ENCODE measurements at regions not wholly inside any gene's neighbourhood (a gene's known extent, or its start where the extent isn't known, plus 50 kb on each side); places are given as distances from the start of the nearest gene placed in this dataset.
"Not testable (repeated sequence)": the region's sequence is repeated elsewhere in the genome, so short reads cannot be mapped to it uniquely, and the experiment has no call there.

DNA sequence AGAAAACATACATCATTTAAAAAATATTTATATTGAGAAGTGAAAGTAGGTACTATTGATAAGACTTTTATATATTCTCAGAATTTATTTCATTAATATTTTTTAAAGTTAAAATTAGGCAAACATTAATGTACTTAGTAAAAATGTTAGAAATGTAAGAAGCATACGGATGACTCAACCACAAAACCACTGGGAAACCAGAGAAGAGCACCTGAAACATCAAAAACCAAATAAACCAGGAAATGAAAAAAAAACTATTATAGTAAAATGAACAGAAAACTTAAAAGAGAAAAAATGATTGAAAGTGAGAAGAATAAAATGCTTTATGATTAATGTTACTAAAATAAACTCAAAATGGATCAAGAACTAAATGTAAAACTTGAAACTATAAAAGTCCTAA, 233.2 kb upstream of the DAB2 start:
- intact Hi-C loops (cut with micrococcal nuclease), result no loop called here
- DNase-seq (ENCODE audit: unreplicated experiment), result no peak
- CTCF ChIA-PET, result no interaction called here
- Mint-ChIP-seq H3K9me3 (ENCODE audit: unreplicated experiment) (no peaks in the 10 kb centered on the region), H3K27me3 (ENCODE audit: insufficient read depth, unreplicated experiment) (no peaks in the 10 kb centered on the region), H3K36me3 (ENCODE audit: insufficient read depth, unreplicated experiment) (no peaks in the 10 kb centered on the region), H3K4me3 (ENCODE audit: unreplicated experiment) (no peak overlapping the region), H3K4me1 (ENCODE audit: insufficient read depth, unreplicated experiment) (peaks cover 20% of the 10 kb centered on the region), H3K27ac (ENCODE audit: low read depth, unreplicated experiment) (no peak overlapping the region)
- TF ChIP-seq, protein P1, sequence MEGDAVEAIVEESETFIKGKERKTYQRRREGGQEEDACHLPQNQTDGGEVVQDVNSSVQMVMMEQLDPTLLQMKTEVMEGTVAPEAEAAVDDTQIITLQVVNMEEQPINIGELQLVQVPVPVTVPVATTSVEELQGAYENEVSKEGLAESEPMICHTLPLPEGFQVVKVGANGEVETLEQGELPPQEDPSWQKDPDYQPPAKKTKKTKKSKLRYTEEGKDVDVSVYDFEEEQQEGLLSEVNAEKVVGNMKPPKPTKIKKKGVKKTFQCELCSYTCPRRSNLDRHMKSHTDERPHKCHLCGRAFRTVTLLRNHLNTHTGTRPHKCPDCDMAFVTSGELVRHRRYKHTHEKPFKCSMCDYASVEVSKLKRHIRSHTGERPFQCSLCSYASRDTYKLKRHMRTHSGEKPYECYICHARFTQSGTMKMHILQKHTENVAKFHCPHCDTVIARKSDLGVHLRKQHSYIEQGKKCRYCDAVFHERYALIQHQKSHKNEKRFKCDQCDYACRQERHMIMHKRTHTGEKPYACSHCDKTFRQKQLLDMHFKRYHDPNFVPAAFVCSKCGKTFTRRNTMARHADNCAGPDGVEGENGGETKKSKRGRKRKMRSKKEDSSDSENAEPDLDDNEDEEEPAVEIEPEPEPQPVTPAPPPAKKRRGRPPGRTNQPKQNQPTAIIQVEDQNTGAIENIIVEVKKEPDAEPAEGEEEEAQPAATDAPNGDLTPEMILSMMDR (IDR thresholded peaks at IDR 0.05; ENCODE audit: unreplicated experiment), result no peak
- BruUV-seq (replicated peaks), result no TSS peak
- POLR2A ChIA-PET, result no interaction called here

DNA sequence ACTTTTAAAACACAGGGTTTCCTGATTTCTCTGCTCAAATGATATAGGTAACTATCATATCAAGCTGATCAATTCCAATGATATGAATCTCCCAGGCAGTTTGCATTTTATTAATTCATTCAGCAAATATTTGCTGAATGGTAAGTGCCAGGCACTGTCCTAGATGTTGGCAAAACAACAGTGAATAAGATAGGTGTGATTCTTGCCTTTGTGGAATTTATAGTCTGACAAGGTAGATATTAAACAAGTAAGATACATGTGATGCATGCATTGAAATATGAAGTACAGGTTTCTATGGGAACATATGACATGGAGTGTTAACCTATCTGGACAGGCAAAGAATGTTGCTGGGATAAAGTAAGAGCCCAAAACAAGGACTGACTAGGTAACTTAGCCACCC, 231.8 kb upstream of the DAB2 start:
- H3K27ac Mint-ChIP-seq (ENCODE audit: low read depth, unreplicated experiment), result no peak overlapping the region
- ChIA-PET CTCF (interaction anchor here (0.6 kb wide), 1 partner anchor 616 kb away, joined by 3 read pairs; no protein-coding TSS in a partner anchor), POLR2A (no interaction called here)
- H3K4me1 Mint-ChIP-seq (ENCODE audit: insufficient read depth, unreplicated experiment), result peaks cover 20% of the 10 kb centered on the region
- H3K9me3 Mint-ChIP-seq (ENCODE audit: unreplicated experiment), result no peaks in the 10 kb centered on the region
- intact Hi-C loops (cut with micrococcal nuclease), result no loop called here
- DNase-seq (ENCODE audit: unreplicated experiment), result no peak
- H3K4me3 Mint-ChIP-seq (ENCODE audit: unreplicated experiment), result no peak overlapping the region
- H3K27me3 Mint-ChIP-seq (ENCODE audit: insufficient read depth, unreplicated experiment), result no peaks in the 10 kb centered on the region
- H3K36me3 Mint-ChIP-seq (ENCODE audit: insufficient read depth, unreplicated experiment), result no peaks in the 10 kb centered on the region
- TF ChIP-seq, protein P1 (IDR thresholded peaks at IDR 0.05; ENCODE audit: unreplicated experiment), result no peak
- no TSS peak for BruUV-seq (replicated peaks)

DNA sequence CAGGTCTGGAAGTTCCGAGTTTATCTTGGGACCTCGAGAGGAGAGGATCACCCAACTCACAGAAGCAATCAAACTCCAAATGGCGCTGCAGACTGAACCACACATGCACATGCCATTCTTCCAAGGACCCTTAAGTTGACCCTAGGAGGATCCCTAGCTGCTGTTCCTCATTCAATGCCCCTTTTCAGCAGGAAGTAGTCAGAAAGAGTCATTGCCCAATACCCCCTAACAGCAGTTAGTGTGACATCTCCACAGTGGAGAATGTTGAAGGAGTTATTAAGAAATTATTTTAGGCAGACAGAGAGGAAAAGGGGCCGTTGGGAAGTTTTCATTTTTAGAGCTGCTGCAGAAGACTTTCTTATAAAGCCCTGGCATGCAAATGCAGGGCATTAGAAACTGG, 229.9 kb upstream of the DAB2 start:
- no peak for DNase-seq (ENCODE audit: unreplicated experiment)
- CTCF ChIA-PET, result no interaction called here
- TF ChIP-seq, protein P1 (IDR thresholded peaks at IDR 0.05; ENCODE audit: unreplicated experiment), result no peak
- intact Hi-C loops (cut with micrococcal nuclease), result no loop called here
- Mint-ChIP-seq H3K27me3 (ENCODE audit: insufficient read depth, unreplicated experiment) (no peaks in the 10 kb centered on the region), H3K4me1 (ENCODE audit: insufficient read depth, unreplicated experiment) (peaks cover 17% of the 10 kb centered on the region), H3K9me3 (ENCODE audit: unreplicated experiment) (no peaks in the 10 kb centered on the region), H3K36me3 (ENCODE audit: insufficient read depth, unreplicated experiment) (no peaks in the 10 kb centered on the region), H3K27ac (ENCODE audit: low read depth, unreplicated experiment) (no peak overlapping the region), H3K4me3 (ENCODE audit: unreplicated experiment) (no peak overlapping the region)
- POLR2A ChIA-PET, result no interaction called here
- no TSS peak for BruUV-seq (replicated peaks)

DNA sequence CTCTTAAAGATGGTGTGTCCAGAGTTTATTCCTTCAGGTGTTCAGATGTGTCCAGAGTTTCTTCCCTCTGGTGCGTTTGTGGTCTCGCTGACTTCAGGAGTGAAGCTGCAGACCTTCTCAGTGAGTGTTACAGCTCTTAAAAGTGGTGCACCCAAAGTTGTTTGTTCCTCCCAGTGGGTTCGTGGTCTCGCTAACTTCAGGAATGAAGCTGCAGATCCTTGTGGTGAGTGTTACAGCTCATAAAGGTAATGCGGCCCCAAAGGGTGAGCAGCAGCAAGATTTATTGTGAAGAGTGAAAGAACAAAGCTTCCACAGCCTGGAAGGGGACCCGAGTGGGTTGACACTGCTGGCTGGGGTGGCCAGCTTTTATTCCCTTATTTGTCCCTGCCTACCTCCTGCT, 227.7 kb upstream of the DAB2 start:
- H3K27ac Mint-ChIP-seq (ENCODE audit: low read depth, unreplicated experiment); DNase-seq (ENCODE audit: unreplicated experiment); BruUV-seq (replicated peaks); intact Hi-C loops (cut with micrococcal nuclease); H3K27me3 Mint-ChIP-seq (ENCODE audit: insufficient read depth, unreplicated experiment); H3K9me3 Mint-ChIP-seq (ENCODE audit: unreplicated experiment); H3K36me3 Mint-ChIP-seq (ENCODE audit: insufficient read depth, unreplicated experiment); H3K4me3 Mint-ChIP-seq (ENCODE audit: unreplicated experiment); POLR2A ChIA-PET: not testable (repeated sequence)
- peaks cover 13% of the 10 kb centered on the region for H3K4me1 Mint-ChIP-seq (ENCODE audit: insufficient read depth, unreplicated experiment)
- CTCF ChIA-PET, result interaction anchor here (0.6 kb wide), 1 partner anchor 1025 kb away, joined by 3 read pairs; no protein-coding TSS in a partner anchor

DNA sequence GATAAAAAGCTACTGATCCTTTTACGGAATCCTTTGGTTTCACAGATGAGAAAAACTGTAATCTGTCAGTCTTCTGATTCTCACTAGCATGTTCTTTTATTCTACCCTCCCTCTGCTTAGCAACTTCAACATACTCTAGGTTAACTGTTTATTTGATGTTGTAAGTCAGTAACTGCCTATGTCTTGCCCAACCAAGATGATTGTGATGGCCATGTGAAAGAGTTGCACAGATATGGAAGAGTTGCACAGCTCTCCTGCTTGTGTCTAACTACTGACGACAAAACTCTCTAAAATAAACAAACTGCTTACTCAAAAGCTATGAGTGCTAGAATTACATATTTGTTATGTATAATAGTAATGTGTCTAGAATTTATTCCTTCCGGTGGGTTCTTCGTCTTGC, 227.3 kb upstream of the DAB2 start:
- Mint-ChIP-seq H3K27ac (ENCODE audit: low read depth, unreplicated experiment) (no peak overlapping the region), H3K4me1 (ENCODE audit: insufficient read depth, unreplicated experiment) (peaks cover 12% of the 10 kb centered on the region), H3K4me3 (ENCODE audit: unreplicated experiment) (no peak overlapping the region), H3K9me3 (ENCODE audit: unreplicated experiment) (no peaks in the 10 kb centered on the region), H3K36me3 (ENCODE audit: insufficient read depth, unreplicated experiment) (no peaks in the 10 kb centered on the region), H3K27me3 (ENCODE audit: insufficient read depth, unreplicated experiment) (no peaks in the 10 kb centered on the region)
- intact Hi-C loops (cut with micrococcal nuclease), result no loop called here
- BruUV-seq (replicated peaks), result no TSS peak
- CTCF ChIA-PET, result interaction anchor here (0.6 kb wide), 1 partner anchor 1026 kb away, joined by 3 read pairs; no protein-coding TSS in a partner anchor
- DNase-seq (ENCODE audit: unreplicated experiment), result no peak
- TF ChIP-seq, protein P1 (IDR thresholded peaks at IDR 0.05; ENCODE audit: unreplicated experiment), result no peak
- POLR2A ChIA-PET, result no interaction called here

All from MCF 10A (cell line).